Thyroid gland (tissue), 4 donors: ENCODE measurements at regions not wholly inside any gene's neighbourhood (a gene's known extent, or its start where the extent isn't known, plus 50 kb on each side); places are given as distances from the start of the nearest gene placed in this dataset.

ENCODE experiments used
- CTCF ChIP-seq, 6 experiments: fragments of 200-600 bp in 3 of 6; fragments of 450-650 bp in 3 of 6; sonication (generic) in 3 of 6; IDR thresholded peaks; one replicate each; pipeline ENCODE4 v1.5.1; 2016 to 2019; ENCODE audit warnings: antibody characterized with exemption in 6 of 6, mild to moderate bottlenecking in 2 of 6, inconsistent platforms in 1 of 6, moderate library complexity in 1 of 6
- POLR2A ChIP-seq, 2 donors: fragments of 450-650 bp; IDR thresholded peaks; one replicate each; pipeline ENCODE4 v1.6.1; 2017; ENCODE audit warnings: antibody characterized with exemption in 2 of 2, mild to moderate bottlenecking in 2 of 2, moderate library complexity in 1 of 2

- no peak for TF ChIP-seq POLR2A (IDR thresholded peaks at IDR 0.05)
- TF ChIP-seq CTCF (IDR thresholded peaks at IDR 0.05), result no peak
Observed at GRCh38 chr21:45347712-45348499, 57.1 kb upstream of the COL18A1 start.
